ENCODE measurements at regions not wholly inside any gene's neighbourhood (a gene's known extent, or its start where the extent isn't known, plus 50 kb on each side); places are given as distances from the start of the nearest gene placed in this dataset.

DNA sequence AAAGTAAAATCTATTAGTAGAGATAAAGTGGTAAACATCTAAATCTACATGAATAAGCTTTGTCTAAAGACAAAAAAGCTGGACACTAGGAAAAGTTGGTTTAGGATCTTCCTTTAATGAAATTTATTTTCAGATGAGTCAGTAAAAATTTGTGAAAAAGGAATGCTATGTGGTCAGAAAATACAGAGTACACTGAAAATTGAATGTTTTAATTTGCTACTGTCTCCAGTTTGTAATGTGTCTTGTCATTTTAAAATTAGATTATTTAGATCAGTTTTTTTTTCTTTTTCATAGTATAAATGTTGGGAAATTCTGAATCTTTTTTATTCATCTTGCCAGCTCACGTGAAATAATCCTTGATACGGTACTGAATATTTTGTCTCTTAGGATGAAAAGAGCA is 56.9 kb downstream of the SLITRK6 start:
- no peak for DNase-seq

DNA sequence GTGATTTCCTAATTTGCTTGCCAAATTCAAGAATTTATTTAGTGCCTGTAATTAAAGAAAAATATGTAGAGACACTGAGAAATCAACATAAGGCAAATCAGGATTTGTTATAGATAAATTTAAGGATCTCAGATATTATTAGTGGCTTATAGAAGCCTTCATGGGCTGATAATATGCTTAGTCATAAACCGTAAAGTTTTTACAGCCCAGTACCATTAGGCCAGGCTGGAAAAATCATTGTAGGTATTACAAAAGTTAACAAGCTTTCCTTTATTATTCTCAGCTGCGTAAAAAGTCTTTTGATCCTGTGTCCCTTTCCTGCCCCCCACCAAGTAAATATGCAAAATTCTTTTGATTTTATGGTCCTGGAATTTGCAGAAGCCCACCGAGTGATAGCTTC is 58.2 kb downstream of the SLITRK6 start:
- no peak for DNase-seq

DNA sequence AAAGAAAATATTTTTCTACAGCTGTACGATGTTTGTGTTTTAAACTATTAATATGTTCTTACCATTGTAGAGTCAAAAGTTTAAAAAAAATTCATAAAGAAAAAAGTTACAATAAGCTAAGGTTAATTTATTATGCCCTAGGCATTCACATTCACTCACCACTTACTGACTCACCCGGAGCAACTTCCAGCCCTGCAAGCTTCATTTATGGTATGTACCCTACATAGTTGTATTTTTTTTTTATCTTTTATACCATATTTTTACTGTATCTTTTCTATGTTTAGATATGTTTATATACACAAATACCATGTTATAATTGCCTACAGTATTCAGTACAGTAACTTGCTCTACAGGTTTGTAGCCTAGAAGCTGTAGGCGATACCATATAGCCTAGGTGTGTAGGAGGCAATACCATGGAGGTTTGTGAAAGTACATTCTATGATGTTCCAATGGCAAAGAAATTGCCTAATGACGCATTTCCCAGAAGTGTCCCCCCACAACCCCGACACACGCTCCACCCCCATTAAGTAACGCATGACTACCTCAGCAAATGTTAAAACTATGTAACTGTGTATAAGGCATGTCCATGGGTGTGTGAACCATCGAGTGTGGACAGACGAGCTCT is 60.4 kb downstream of the SLITRK6 start:
- no peak for DNase-seq

DNA sequence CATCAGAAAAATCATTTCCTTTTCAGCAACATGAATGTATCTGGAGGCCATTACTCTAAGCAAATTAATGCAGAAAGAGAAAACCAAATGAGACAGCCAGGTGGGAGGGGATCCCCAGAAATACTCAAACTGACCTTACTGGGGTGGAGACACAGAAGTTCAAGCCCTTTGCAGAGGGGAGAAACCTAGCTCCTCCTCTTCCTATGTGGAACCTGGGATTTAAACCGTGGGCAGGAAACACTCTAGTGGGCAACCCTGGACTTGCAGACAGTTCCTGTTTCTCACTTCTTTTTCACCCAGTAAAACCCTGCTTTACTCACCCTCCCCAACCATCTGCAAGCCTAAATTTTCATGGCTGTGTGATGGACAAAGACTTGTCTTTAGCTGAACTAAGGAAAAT is 61.3 kb downstream of the SLITRK6 start:
- no peak for DNase-seq

DNA sequence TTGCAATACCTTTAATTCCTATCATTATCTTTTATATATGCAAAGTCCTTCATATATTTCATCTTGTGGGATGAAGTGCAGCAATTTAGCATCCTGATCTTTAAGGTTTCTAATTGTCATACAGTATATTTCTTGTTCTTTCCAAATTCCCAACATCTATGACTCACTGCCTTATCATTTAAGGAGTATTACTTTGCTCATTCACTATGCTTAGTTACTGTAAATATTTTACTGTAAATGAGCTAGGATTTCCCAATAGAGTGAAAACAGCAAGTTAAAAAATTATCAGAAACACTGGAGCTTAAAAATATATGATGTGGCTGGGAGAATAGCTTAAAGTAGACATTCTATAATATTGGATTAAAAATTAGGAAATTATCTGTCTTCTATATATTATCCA is 69.9 kb downstream of the SLITRK6 start:
- DNase-seq = no peak

DNA sequence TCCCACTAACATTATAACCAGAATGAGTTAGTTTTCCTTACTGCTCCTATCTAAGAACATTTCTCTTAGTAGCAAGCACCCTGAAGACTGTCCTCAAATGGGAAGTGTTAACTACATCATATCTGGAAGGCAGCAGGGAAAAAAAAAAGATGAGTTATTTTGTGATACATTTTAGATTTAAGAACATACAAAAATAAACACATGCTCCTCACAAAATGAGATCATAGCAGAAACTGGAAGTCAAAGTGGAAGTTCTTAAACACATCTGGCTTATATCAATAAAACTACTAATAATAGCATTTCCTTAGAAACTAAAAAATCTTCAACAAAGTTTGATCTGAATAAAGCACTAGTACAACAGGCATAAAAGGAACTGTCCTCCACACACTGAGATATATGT is 70.4 kb downstream of the SLITRK6 start:
- no peak for DNase-seq

DNA sequence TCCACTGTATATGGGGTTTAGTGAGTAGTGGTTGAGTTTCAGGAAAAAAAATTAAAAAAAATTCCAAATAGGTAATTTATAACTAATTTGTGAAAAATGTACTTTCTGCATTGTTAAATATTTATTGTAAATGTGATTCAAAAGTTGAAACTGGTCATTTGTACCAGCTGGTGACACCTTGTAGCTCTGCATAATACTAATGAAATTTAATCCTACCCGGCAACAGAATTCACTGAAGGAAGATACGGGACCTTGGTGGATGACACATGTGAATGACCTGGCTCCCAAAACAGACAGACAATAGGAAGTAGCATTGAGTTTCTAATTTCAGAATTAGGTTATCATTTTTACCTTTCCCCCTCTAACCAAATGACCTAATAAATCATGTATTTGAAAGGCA is 73.8 kb downstream of the SLITRK6 start:
- no peak for DNase-seq

DNA sequence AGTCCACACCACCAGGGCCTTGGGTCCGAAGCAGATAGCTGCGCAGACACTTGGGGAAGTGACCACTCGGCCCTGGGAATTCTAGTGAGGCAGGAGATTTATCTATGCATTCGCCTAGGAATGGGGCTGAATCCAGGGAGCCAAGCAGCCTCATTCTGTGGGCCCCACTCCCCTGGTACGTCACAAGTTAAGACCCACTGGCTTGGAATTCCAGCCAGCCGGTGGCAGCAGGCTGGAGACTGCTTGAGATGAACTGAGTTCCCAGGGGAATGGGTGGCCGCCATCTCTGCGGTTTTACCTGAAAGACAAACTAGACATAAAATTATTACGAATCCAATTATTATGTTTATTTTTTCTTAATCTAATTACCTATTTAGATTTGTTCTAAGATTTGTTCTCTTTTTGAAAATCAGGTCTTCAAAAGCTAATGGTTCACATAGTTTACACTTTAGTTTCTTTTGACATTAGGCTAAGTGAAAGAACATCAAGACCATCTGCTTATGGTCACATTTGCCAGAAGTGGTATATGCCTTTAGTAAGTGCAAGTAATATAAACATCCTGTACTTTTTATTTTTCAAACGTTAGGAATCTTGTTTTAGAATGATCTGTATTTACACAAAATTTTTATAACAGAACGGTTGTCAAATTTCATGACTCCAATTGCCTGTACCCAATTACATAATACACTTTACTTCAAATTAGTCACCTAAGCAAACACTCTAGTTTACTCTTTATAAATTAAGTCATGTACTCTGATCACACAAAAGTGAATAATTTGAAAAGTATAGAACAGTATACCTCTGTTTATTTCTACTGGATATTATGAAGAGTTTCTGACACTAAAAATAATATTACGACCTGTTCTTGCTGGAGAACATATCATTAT is 74.4 kb downstream of the SLITRK6 start:
- no peak for DNase-seq

DNA sequence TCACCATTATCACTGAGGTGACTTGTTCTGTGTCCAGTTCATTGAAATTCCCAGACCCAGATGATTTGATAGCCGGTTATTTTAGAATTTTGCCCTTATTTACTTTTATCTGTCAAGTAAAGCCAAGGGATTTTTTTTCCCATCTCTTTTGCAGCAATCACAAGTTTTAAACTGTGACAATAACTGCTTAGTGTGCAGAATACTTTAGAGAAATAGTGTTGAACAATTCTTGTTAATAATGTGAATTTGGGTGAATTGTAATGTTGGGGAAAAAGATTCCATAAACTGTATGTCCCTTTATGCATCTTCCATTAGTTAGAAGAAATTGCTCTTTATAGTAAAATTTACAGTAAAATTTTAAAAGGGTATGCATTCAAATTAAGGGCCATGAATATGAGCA is 79.5 kb downstream of the SLITRK6 start:
- DNase-seq = no peak

DNA sequence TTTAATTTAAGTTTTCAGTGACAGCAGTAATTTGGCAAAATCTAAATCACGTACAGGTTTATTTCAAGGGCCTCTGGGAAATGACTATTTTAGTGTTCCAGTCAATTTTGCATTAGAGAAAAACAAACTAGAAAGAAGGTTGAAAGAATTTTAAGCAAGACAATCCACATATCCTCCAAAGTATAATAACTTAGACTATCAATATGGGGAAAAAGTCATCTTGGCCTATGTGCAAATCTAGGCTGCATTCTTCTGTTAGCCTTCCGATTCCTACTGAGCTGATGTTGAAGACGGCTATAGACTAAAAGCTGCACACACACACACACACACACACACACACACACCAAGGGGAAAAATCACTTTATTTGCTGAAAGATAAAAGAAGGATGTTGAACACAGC is 81.3 kb downstream of the SLITRK6 start:
- DNase-seq = no peak

DNA sequence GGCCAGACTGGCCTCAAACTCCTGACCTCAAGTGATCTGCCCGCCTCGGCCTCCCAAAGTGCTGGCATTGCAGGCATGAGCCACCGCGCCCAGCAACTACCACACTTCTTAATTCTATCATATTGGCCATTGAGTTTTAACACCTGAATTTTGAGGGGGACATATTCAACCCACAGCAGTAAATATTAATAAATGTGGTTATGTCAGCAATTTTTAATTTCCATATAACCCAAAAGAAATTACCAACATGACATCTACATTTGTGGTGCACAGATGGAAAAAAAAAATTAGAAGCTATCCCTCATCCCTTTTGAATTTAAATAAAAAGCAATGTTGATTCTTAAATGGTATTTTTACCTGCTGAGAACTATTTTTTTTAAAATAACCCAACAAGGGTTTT is 88.7 kb downstream of the SLITRK6 start:
- DNase-seq = no peak

DNA sequence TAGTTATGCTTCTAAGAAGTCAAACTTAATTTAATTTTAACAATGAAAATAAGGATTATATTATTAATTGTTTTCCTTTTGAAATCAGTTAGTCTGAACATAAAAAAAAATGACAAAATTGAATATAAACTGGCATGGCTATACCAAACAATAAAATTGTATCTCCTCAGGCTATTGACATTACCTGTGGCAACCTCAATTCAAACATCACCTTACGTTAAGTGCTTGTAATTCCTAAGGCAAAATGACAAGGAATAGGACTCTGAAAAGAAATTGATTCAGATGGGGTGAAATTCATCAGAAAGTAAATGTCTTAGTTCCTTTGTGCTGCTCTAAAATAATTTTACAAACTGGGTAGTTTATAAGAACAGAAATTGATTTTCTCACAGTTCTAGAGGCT is 89.5 kb downstream of the SLITRK6 start:
- DNase-seq = no peak

DNA sequence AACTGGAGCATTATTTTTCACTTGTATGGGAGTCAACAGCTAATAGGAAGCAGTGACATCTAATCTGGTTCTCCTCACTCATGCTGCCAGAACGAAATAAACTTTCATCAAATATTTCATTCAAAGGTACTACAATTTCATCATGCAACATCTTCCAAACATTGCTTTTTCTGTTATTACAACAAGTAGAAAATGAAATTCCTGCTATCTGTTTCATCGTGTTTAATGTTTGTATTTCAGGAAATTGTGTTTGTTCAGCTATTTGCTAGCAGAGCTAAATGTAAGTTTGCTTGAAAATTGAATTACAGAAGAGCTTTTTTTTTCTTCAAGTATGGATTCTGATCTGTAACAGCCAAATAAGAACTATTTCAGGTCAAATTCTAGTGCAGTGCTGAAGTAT is 90.1 kb downstream of the SLITRK6 start:
- no peak for DNase-seq

DNA sequence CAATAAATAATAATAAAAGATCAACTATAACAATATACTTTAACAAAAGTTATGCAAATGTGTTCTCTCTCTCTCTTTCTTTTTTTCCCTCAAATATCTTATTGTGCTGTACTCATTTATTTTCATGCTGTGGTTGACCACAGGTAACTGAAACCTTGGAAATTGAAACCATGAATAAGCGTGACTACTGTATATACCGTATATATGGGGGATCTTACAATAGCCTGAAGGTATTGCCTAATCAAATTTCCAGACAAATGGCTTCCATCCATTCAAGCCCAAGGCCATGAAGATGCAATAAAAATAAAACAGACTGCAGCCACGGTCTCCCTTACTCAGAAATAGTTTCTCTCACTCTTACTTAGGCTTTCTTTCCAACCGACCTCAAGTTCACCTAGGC is 98.3 kb downstream of the SLITRK6 start:
- DNase-seq = no peak

DNA sequence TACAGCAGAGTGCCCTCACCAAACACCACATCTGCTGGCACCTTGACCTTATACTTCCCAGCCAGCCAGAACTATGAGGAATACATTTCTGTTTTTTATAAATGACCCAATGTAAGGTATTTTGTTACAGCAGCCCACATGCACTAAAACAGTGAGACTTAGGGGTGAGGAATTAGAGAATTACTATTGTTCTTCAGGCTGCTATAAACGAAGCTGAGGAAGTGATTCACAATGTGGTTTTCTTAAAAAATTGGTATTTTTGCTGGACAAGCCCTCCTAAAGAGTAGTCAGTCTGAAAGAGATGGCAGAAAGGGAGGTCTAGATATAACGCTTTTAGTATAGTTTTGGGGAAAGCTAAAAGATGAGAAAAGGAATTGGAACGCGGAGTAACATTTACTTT is 101.0 kb downstream of the SLITRK6 start:
- no peak for DNase-seq

DNA sequence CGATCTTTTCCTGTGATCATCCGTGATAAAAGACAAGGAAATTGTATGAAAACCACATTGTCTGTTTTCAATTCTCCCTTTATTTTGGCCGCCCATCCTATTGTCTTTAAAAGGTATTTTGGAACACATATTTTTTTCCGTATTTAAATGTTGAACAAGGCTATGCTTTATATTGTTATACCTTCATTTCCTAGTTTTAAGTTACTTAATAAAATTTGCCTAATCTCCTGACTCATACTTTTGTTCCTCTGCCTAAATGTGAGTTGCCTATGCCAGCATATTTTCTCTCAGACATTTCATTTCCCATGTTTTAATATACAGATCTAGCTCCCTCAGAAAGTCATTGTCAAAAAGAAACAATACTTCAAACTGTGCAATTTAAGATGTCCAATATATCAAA is 104.2 kb downstream of the SLITRK6 start:
- DNase-seq = no peak

DNA sequence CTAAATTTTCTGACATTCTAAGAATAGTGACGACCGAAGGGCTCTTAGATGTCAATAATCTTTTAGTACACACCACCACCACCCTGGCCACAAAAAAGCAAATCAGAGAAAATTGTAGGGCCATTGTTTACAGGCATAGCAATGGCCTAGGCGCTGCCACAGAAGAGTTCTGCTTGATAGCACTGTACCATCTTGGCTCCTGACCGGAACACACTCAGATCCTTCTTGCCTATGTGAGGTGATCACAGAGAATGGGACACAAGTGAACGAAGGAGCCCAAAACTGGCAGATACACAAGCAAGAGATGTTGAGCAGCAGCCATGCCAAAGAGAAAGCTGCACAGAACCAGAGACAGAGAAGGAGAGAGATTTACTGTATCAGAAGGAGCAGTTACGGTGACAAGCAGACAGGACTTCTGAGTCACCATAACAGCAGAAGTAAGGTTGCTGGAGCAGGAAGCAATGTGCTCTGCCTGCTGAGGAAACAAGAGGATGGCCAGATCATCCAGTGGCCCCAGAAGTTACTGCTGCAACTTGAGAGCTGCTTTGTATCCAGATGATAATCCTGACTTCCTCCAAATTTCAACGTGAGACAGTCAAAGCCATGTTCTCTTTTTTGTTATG is 105.2 kb downstream of the SLITRK6 start:
- no peak for DNase-seq

DNA sequence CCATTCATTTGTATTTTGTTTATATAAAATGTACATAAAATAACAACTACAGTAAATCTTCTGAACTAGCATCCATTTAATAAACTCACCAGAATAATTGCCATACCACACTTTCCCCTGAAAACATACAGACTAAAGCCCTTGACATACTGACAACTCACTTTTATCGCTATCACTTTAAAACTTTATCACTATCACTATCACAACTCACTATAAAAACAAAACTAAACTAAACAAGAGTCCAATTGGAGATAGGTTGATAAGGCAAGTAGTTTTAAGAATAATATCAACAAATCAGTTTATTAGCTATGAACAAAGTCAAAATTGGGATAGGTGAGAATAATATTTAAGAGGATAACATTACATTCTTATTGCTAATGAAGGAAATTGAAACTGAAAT is 108.9 kb downstream of the SLITRK6 start:
- DNase-seq = no peak

DNA sequence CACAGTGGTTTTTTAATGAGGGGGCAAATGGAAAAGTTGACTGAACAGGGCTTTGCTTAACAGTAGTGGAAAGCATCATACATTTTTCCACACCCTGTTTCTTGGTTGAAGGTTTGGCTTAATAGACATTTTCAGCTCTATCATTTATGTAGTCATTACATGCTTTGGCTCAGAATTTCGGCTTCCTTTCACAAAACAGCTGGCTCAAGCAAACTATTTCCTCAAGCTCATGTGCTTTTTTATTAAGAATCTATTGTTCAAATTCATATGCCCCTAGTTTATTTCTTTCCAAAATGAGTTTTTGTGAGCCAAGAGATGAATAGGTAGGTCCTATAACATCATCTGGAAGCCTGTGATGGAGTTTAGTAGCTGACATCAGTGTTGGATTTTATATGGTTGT is 113.8 kb downstream of the SLITRK6 start:
- no peak for DNase-seq

DNA sequence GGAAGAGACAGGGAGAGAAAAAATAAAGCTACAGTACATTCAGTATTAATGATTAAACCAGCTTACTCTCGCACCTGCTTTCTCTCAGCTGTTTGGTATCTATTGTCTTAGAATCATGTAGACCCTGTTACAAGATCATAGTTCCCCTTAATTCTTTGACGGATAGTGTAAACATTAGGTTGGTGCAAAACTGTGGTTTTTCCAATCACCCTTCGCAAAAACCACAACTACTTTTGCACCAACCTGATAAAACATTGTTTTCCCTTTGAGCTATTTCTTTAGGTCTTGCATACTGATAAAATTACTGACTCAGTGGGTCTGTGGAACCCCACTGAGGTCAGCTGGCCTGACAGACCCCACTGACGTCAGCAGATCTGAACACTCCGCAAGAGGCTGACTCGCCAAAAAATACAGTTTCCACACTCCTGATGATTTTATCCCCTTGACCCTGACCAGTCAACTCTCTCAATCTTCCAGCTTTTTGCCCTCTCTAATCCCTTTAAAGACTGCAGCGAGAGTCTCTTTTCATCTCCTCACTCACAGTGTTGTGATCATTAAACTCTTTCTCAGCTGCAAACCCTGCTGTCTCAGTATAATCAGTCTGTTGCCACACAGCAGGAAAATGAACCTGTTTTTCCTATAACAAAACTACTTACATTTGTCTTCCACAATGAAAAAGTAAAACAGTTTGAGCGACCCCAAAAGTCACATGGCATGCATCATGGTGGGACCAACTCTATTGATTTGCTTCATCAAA is 123.9 kb downstream of the SLITRK6 start:
- DNase-seq = no peak

DNA sequence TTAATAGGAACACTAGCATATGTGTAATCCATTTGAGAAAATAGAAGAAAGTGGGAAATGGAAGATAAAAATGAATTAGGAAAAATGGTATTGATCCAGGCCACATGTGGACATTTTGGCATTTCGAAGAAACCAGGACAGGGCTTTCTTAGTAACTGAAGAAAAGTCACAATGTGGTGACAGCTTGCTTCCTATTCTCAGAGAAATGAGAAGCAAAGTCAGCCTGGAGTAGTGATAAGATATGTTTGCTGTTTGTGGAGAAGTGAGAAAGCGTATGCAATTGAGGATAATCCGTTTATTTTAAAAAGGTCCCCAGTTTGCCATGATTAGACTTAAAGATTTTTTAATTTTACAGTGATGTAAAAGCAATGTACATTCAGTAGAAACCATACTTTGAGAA is 127.9 kb downstream of the SLITRK6 start:
- no peak for DNase-seq

DNA sequence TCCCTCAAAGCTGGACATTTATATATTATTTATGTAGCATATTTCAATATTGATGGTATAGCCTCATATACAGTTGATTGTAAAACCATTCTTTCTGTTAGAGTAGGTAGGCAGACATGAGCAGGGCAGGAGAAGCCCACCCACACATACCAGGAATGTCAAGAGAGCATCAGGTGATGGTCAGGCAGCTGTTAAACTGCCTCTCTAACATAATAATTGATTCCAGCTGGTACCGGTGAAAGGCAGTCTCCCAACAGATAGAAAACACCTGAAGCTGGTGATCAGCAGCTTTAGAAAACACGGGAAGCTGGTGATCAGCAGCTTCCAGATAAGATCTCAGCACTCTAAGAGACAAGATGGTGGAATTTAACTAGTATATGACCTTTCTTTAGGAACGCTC is 132.9 kb downstream of the SLITRK6 start:
- no peak for DNase-seq

DNA sequence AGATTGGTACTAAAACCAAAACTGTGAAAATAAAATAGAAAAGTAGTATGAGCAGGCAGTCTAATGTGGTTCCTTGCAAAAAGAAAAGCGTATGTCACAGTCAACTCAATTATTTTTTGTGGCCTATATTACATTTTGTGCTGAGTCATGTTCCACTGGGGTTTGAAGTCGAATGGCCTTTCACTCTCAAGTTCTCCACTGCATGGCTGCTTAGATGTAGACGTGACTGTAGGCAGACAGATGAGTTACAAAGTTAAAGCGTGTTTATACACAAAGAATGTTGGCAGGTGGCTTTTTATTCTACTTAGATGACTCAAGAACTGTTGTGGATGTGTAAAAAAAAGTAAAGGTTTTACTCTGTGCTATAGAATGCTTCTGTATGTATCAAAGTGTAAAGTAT is 133.9 kb downstream of the SLITRK6 start:
- DNase-seq = no peak
